ENCODE measurements at regions not wholly inside any gene's neighbourhood (a gene's known extent, or its start where the extent isn't known, plus 50 kb on each side); places are given as distances from the start of the nearest gene placed in this dataset.
A peak's percentile ranks its signal among the peaks of the same experiment; 100 is the strongest.

- WGBS (ENCODE audit: insufficient coverage) = 83% methylated on average over 11 of the region's 14 CpGs
- no peak overlapping the region for H3K27ac ChIP-seq (ENCODE audit: low read depth, low read length)
- no peaks in the 10 kb centered on the region for H3K27me3 ChIP-seq (ENCODE audit: control insufficient read depth, insufficient read depth, low read length)
- DNase-seq (ENCODE audit: low read depth in 4 of 6, low spot score in 6 of 6) = peak in 1 of 6 donors; percentile 70
- no peak overlapping the region for H3K4me3 ChIP-seq (ENCODE audit: low read depth, low read length)
- H3K9me3 ChIP-seq (ENCODE audit: control insufficient read depth, insufficient read depth, low read length) = no peaks in the 10 kb centered on the region
- H3K36me3 ChIP-seq (ENCODE audit: control insufficient read depth, insufficient read depth, low read length) = no peaks in the 10 kb centered on the region
- H3K4me1 ChIP-seq (ENCODE audit: control insufficient read depth, insufficient read depth, low read length) = peaks cover 45% of the 10 kb centered on the region
These were observed 134.0 kb upstream of the HDAC4 start for GRCh38 chr2:239534581-239535412.

GRCh38 chr2:239533569-239534316, 132.9 kb upstream of the HDAC4 start:
- H3K4me1 ChIP-seq (ENCODE audit: control insufficient read depth, insufficient read depth, low read length) = peaks cover 50% of the 10 kb centered on the region
- H3K27me3 ChIP-seq (ENCODE audit: control insufficient read depth, insufficient read depth, low read length) = no peaks in the 10 kb centered on the region
- H3K9me3 ChIP-seq (ENCODE audit: control insufficient read depth, insufficient read depth, low read length) = no peaks in the 10 kb centered on the region
- no peak overlapping the region for H3K4me3 ChIP-seq (ENCODE audit: low read depth, low read length)
- no peaks in the 10 kb centered on the region for H3K36me3 ChIP-seq (ENCODE audit: control insufficient read depth, insufficient read depth, low read length)
- 61% methylated on average over 8 of the region's 10 CpGs for WGBS (ENCODE audit: insufficient coverage)
- DNase-seq (ENCODE audit: low read depth in 4 of 6, low spot score in 6 of 6) = peak in 1 of 6 donors; percentile 69
- no peak overlapping the region for H3K27ac ChIP-seq (ENCODE audit: low read depth, low read length)

- Histone ChIP-seq H3K36me3 (ENCODE audit: control insufficient read depth, insufficient read depth, low read length) (no peaks in the 10 kb centered on the region), H3K4me3 (ENCODE audit: low read depth, low read length) (no peak overlapping the region), H3K27ac (ENCODE audit: low read depth, low read length) (no peak overlapping the region), H3K9me3 (ENCODE audit: control insufficient read depth, insufficient read depth, low read length) (no peaks in the 10 kb centered on the region), H3K4me1 (ENCODE audit: control insufficient read depth, insufficient read depth, low read length) (peaks cover 58% of the 10 kb centered on the region), H3K27me3 (ENCODE audit: control insufficient read depth, insufficient read depth, low read length) (no peaks in the 10 kb centered on the region)
- peak in 2 of 6 donors; percentile 46 to 71 for DNase-seq (ENCODE audit: low read depth in 4 of 6, low spot score in 6 of 6)
- 40% methylated on average over 10 of the region's 10 CpGs for WGBS (ENCODE audit: insufficient coverage)
These were observed 132.0 kb upstream of the HDAC4 start for GRCh38 chr2:239532859-239533258.

GRCh38 chr2:239532250-239532649, 131.4 kb upstream of the HDAC4 start:
- H3K4me3 ChIP-seq (ENCODE audit: low read depth, low read length) = no peak overlapping the region
- 69% methylated on average over 11 of the region's 19 CpGs for WGBS (ENCODE audit: insufficient coverage)
- peaks cover 58% of the 10 kb centered on the region for H3K4me1 ChIP-seq (ENCODE audit: control insufficient read depth, insufficient read depth, low read length)
- no peak overlapping the region for H3K27ac ChIP-seq (ENCODE audit: low read depth, low read length)
- no peaks in the 10 kb centered on the region for H3K27me3 ChIP-seq (ENCODE audit: control insufficient read depth, insufficient read depth, low read length)
- DNase-seq (ENCODE audit: low read depth in 4 of 6, low spot score in 6 of 6) = no peak
- H3K9me3 ChIP-seq (ENCODE audit: control insufficient read depth, insufficient read depth, low read length) = no peaks in the 10 kb centered on the region
- H3K36me3 ChIP-seq (ENCODE audit: control insufficient read depth, insufficient read depth, low read length) = no peaks in the 10 kb centered on the region

- no peaks in the 10 kb centered on the region for H3K36me3 ChIP-seq (ENCODE audit: control insufficient read depth, insufficient read depth, low read length)
- DNase-seq (ENCODE audit: low read depth in 4 of 6, low spot score in 6 of 6) = peak in 3 of 6 donors; percentile 41 to 92 (median 49)
- H3K4me1 ChIP-seq (ENCODE audit: control insufficient read depth, insufficient read depth, low read length) = peaks cover 58% of the 10 kb centered on the region
- H3K27ac ChIP-seq (ENCODE audit: low read depth, low read length) = no peak overlapping the region
- H3K4me3 ChIP-seq (ENCODE audit: low read depth, low read length) = no peak overlapping the region
- 33% methylated on average over 17 of the region's 18 CpGs for WGBS (ENCODE audit: insufficient coverage)
- no peaks in the 10 kb centered on the region for H3K9me3 ChIP-seq (ENCODE audit: control insufficient read depth, insufficient read depth, low read length)
- no peaks in the 10 kb centered on the region for H3K27me3 ChIP-seq (ENCODE audit: control insufficient read depth, insufficient read depth, low read length)
These were observed 130.8 kb upstream of the HDAC4 start for GRCh38 chr2:239531456-239532241.

- H3K27me3 ChIP-seq (ENCODE audit: control insufficient read depth, insufficient read depth, low read length) = no peaks in the 10 kb centered on the region
- no peak overlapping the region for H3K27ac ChIP-seq (ENCODE audit: low read depth, low read length)
- WGBS (ENCODE audit: insufficient coverage) = 88% methylated on average over 4 of the region's 5 CpGs
- H3K4me1 ChIP-seq (ENCODE audit: control insufficient read depth, insufficient read depth, low read length) = peaks cover 60% of the 10 kb centered on the region
- no peaks in the 10 kb centered on the region for H3K36me3 ChIP-seq (ENCODE audit: control insufficient read depth, insufficient read depth, low read length)
- H3K9me3 ChIP-seq (ENCODE audit: control insufficient read depth, insufficient read depth, low read length) = no peaks in the 10 kb centered on the region
- no peak overlapping the region for H3K4me3 ChIP-seq (ENCODE audit: low read depth, low read length)
- no peak for DNase-seq (ENCODE audit: low read depth in 4 of 6, low spot score in 6 of 6)
These were observed 130.0 kb upstream of the HDAC4 start for GRCh38 chr2:239530749-239531316.

- 89% methylated on average over 6 of the region's 13 CpGs for whole genome bisulfite sequencing (ENCODE audit: insufficient coverage)
These were observed 128.6 kb upstream of the HDAC4 start for GRCh38 chr2:239529313-239530015.

GRCh38 chr2:239528883-239529282, 128.1 kb upstream of the HDAC4 start:
- DNase-seq (ENCODE audit: low read depth in 4 of 6, low spot score in 6 of 6) = no peak
- no peaks in the 10 kb centered on the region for H3K36me3 ChIP-seq (ENCODE audit: control insufficient read depth, insufficient read depth, low read length)
- no peak overlapping the region for H3K4me3 ChIP-seq (ENCODE audit: low read depth, low read length)
- H3K27ac ChIP-seq (ENCODE audit: low read depth, low read length) = no peak overlapping the region
- peaks cover 44% of the 10 kb centered on the region for H3K4me1 ChIP-seq (ENCODE audit: control insufficient read depth, insufficient read depth, low read length)
- 56% methylated on average over 1 of the region's 1 CpG for WGBS (ENCODE audit: insufficient coverage)
- no peaks in the 10 kb centered on the region for H3K9me3 ChIP-seq (ENCODE audit: control insufficient read depth, insufficient read depth, low read length)
- H3K27me3 ChIP-seq (ENCODE audit: control insufficient read depth, insufficient read depth, low read length) = no peaks in the 10 kb centered on the region

More at GRCh38 chr2:239529313-239530015, 128.6 kb upstream of the HDAC4 start:
- Histone ChIP-seq H3K27ac (ENCODE audit: low read depth, low read length) (no peak overlapping the region), H3K4me3 (ENCODE audit: low read depth, low read length) (no peak overlapping the region), H3K9me3 (ENCODE audit: control insufficient read depth, insufficient read depth, low read length) (no peaks in the 10 kb centered on the region), H3K4me1 (ENCODE audit: control insufficient read depth, insufficient read depth, low read length) (peaks cover 48% of the 10 kb centered on the region), H3K36me3 (ENCODE audit: control insufficient read depth, insufficient read depth, low read length) (no peaks in the 10 kb centered on the region), H3K27me3 (ENCODE audit: control insufficient read depth, insufficient read depth, low read length) (no peaks in the 10 kb centered on the region)
- DNase-seq (ENCODE audit: low read depth in 4 of 6, low spot score in 6 of 6) = no peak

- H3K9me3 ChIP-seq (ENCODE audit: control insufficient read depth, insufficient read depth, low read length) = no peaks in the 10 kb centered on the region
- WGBS (ENCODE audit: insufficient coverage) = 87% methylated on average over 11 of the region's 11 CpGs
- no peak overlapping the region for H3K27ac ChIP-seq (ENCODE audit: low read depth, low read length)
- H3K4me3 ChIP-seq (ENCODE audit: low read depth, low read length) = no peak overlapping the region
- no peaks in the 10 kb centered on the region for H3K36me3 ChIP-seq (ENCODE audit: control insufficient read depth, insufficient read depth, low read length)
- H3K27me3 ChIP-seq (ENCODE audit: control insufficient read depth, insufficient read depth, low read length) = no peaks in the 10 kb centered on the region
- DNase-seq (ENCODE audit: low read depth in 4 of 6, low spot score in 6 of 6) = no peak
- peaks cover 37% of the 10 kb centered on the region for H3K4me1 ChIP-seq (ENCODE audit: control insufficient read depth, insufficient read depth, low read length)
These were observed 127.3 kb upstream of the HDAC4 start for GRCh38 chr2:239528146-239528545.

All from spinal cord (tissue), 9 donors.